Left ventricle myocardium superior (tissue), 1 donor: ENCODE measurements at regions not wholly inside any gene's neighbourhood (a gene's known extent, or its start where the extent isn't known, plus 50 kb on each side); places are given as distances from the start of the nearest gene placed in this dataset.
A peak's percentile ranks its signal among the peaks of the same experiment; 100 is the strongest.
"Not testable (repeated sequence)": the region's sequence is repeated elsewhere in the genome, so short reads cannot be mapped to it uniquely, and the experiment has no call there.

Experiments used
- ATAC-seq: fragments of 200-7000 bp; cut with Tn5 transposase; one replicate; pipeline ENCODE4 v1.9.1; 2020; ENCODE audit warnings: mild to moderate bottlenecking, moderate library complexity
- DNase-seq: peaks from one replicate; pipeline ENCODE4 v3.0.0-alpha.2; 2020
- intact Hi-C: fragments of 100-400 bp; cut with micrococcal nuclease; formaldehyde crosslinking; loops from one replicate; pipeline ENCODE4 v1.11.0; 2022
- donor health status: DM: no; HTN: yes; CAD: no; lungs with severe emphysema.

GRCh38 chr10:22467393-22467792 lies 122.1 kb downstream of the SPAG6 start:
- ATAC-seq, DNase-seq, intact Hi-C loops: not testable (repeated sequence)

DNA sequence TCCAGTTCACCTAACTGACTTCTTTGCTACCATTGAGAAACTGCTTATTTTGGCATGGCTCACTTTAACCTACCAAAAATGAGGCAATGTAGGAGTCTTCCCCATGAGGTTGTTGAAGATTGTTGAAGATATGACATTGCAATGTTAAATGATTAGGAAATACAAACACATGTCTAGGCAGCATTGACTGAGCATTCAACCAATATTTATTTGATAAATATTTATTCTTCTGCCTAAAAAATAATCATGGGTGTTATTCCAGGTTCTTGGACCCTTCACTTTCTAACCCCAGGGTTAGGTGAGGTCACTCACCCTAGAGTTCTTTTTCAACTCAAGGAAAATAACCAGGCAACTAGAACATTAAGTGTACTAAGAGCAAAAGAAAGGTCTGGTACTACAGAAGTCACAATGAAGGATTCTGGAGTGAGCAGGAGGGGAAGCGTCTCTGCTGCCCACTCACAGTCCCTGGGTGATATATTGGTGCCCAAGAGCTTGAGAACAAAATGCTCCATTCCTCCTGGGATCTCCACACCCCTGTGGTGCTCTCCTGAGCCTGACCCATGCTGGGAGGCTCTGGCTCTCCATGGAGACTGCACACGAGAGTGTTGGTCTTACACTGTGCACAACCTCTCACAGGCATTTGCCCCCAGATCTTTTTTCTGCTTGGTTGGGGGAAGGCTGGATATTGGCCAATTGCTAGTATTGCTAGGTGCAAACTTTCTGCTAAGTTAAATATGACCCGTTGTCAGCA lies 123.4 kb downstream of the SPAG6 start:
- DNase-seq (no peak), ATAC-seq (no peak)
- intact Hi-C loops, result no loop called here

DNA sequence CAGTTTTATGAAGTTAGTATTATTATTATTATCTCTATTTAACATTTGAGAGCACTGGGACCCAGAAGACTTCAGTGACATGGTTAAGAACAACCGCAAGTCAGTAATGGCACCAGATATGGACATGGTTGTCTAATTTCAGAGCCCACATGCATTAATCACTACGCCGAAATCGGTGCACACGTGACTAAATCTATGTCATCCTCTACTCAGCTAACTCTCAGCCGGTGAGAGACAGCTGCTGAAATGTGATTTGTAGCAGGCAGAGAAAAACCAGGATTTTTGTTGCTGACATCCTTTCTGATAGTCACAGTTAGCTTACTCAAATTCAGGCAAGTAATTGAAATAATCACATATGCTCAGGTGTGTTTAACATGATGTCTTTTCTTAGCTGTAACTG lies 127.7 kb downstream of the SPAG6 start:
- intact Hi-C loops, result no loop called here
- ATAC-seq (no peak), DNase-seq (no peak)

- no peak for DNase-seq
- intact Hi-C loops, result no loop called here
- ATAC-seq, result no peak
Observed at GRCh38 chr10:22473459-22473858, 128.2 kb downstream of the SPAG6 start.

GRCh38 chr10:22475651-22476600 lies 130.6 kb downstream of the SPAG6 start:
- DNase-seq (peak; percentile 33), ATAC-seq (peak; percentile 34)
- intact Hi-C loops, result no loop called here

- ATAC-seq (no peak), DNase-seq (no peak)
- intact Hi-C loops, result no loop called here
Observed at GRCh38 chr10:22476601-22477321, 131.5 kb downstream of the SPAG6 start.

DNA sequence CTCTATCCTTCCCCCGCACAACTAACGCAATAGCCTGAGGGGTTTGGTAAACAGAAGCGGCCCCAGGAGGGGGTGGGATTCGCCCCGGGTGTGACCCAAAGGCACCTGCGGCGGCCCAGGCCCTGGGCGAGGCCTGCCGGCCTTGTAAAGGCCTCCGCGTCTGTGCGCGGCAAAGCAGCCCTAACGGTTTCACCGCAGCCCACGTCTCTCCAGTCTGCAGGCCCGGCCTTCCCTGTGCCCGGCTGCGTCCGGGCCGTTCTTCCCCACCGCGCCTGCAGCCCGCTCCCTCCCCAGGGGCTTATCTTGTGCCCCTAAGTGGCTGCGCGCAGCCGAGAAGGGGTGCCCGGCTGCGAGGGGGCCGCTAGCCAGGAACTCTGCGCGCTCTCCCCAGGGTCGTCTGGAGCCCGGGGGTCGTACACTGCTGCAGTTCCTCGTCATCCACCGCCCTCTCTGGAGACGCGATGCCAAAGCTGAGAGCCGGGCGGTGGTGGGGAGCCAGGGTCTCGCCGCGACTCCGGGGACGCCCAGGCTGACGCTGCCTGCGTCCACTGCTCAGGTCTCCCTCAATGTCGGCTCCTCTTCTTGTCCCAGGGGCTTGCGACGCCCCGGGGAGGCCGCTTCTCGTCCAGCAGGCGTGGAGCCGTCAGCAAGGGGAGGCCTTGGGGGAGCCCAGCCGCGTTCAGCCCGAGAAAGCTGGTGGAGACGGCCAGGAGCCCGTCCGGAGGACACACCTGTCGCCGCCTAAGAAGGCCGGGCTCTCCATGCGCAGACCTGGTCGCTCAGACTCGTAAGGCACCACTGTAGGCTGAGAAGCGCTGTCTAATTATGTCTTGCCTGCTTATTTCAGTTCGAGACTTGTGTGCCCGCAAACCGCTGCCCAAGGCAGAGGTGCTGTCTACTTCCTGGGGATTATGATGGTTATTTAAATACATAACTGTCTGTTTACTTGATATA lies 132.3 kb downstream of the SPAG6 start:
- ATAC-seq (no peak), DNase-seq (no peak)
- intact Hi-C loops, result no loop called here

DNA sequence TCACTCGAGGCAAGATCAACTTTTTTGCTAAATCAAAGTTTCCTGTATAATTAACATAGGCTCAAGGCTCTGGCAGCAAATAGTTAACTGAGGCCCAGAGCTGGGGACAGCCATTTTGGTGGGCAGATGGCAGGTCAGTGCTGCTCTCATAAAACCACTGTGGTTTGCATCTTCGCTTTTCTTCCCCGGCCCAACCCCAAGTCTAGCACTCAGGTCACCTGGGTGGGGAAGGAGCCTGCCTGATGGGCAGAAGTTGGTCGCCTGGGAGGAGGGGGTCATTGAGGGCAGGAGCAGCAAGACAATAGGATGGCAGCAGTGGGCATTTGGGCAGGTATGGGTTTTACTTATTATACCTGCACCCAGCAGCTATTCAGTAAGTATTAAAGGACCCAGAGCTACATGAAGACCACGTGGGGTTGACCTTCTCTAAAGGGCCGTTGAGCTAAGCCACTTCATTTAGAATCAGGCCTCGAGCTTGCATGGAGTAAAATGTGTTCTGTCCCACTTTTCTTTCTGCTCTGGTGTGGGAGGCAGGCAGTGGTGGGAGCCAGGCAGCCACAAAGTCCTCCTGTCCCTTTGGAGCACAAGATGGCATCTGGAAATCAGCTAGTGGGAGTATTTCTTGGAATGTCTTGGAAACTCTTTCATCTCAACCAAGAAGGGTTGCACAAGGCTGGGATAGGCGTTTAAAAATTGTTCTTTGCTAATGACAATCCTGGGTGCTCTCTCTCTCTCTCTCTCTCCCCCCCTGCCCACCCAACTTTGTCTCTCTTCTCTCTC lies 133.4 kb downstream of the SPAG6 start:
- intact Hi-C loops, result no loop called here
- DNase-seq (no peak), ATAC-seq (peak; percentile 28)

DNA sequence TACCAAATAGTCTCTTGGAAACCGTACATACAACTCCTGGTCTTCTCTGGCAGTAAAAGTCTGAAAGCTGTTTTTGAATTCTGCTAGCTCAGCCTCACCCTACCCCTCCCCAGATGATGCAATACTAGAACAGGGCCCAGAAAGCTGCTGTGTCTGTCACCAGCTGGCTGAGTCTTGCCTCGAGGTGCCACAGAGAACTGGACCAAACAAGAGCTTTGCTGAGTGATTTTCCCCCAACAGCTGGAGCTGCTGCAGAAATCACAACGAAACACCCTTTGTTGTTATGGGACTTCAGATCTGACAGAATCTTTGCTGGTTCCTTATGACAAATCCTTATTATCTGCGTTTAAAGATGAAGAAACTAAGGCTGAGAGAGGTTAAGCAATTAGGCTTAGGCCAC lies 134.1 kb downstream of the SPAG6 start:
- DNase-seq (peak; percentile 37), ATAC-seq (peak; percentile 92)
- intact Hi-C loops, result no loop called here

GRCh38 chr10:22481106-22481505 lies 135.8 kb downstream of the SPAG6 start:
- DNase-seq, result no peak
- no peak for ATAC-seq
- intact Hi-C loops, result no loop called here

GRCh38 chr10:22481687-22482539 lies 136.6 kb downstream of the SPAG6 start:
- peak; percentile 39 for ATAC-seq
- intact Hi-C loops, result no loop called here

DNA sequence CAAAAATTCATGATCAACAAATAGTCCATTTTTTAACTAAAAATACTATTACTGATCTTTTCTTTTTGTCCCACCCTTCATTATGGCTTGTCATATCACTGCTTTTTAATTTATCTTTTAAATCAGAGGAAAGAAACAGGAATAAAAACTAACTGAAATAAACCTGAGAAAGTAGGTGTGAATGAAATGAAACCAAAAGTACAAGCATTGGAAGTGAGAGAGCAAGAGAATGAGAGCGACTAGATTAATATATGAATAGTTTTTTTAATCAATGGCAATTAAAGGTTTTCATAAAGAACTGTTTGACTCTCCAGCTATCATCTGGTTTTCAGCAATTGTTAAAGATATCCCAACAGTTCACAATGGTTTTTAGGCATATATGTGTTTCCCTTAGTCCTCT lies 137.8 kb downstream of the SPAG6 start:
- intact Hi-C loops, result no loop called here
- ATAC-seq (no peak), DNase-seq (no peak)

More at GRCh38 chr10:22481687-22482539, 136.6 kb downstream of the SPAG6 start:
- DNase-seq, result no peak
